Left lung (tissue), 4 donors: ENCODE measurements at regions not wholly inside any gene's neighbourhood (a gene's known extent, or its start where the extent isn't known, plus 50 kb on each side); places are given as distances from the start of the nearest gene placed in this dataset.

Source experiments
- ATAC-seq: fragments of 200-7000 bp; cut with Tn5 transposase; one replicate; pipeline ENCODE4 v1.9.1; 2020; ENCODE audit warnings: moderate library complexity
- DNase-seq, 4 donors: peaks; one replicate each; pipeline ENCODE4 v3.0.0-alpha.2; 2013 to 2020
- H3K27ac ChIP-seq, 2 donors: fragments of 200-600 bp; sonication (generic) in 1 of 2; one replicate each; pipeline versions ENCODE4 v1.5.0 to v1.8.0; 2020 to 2021
- H3K27me3 ChIP-seq, 2 donors: fragments of 200-600 bp; sonication (generic) in 1 of 2; one replicate each; pipeline versions ENCODE4 v1.5.0 to v1.8.0; 2020 to 2021
- H3K36me3 ChIP-seq, 2 donors: fragments of 200-600 bp; sonication (generic) in 1 of 2; one replicate each; pipeline versions ENCODE4 v1.5.0 to v1.8.0; 2020 to 2021
- H3K4me1 ChIP-seq, 2 donors: fragments of 200-600 bp; one replicate each; pipeline ENCODE4 v1.8.0; 2021
- H3K4me3 ChIP-seq, 2 donors: fragments of 200-600 bp; sonication (generic) in 1 of 2; one replicate each; pipeline versions ENCODE4 v1.5.0 to v1.8.0; 2020 to 2021; ENCODE audit warnings: mild to moderate bottlenecking in 1 of 2
- H3K9me3 ChIP-seq, 2 donors: fragments of 200-600 bp; sonication (generic) in 1 of 2; one replicate each; pipeline versions ENCODE4 v1.5.0 to v1.8.0; 2020 to 2021
- intact Hi-C, 2 donors: fragments of 100-400 bp; cut with DNase I; formaldehyde crosslinking; loops; one replicate each; pipeline versions ENCODE4 v1.11.2 to v1.14.2; 2022
- TF ChIP-seq, protein P1 (sequence below), 2 donors: fragments of 200-600 bp; sonication (generic) in 1 of 2; IDR thresholded peaks; one replicate each; pipeline versions ENCODE4 v1.5.0 to v1.8.0; 2021; ENCODE audit warnings: antibody characterized with exemption in 2 of 2
- donor health status: DM: no; HTN: yes; CAD: no.
- donor health status: DM: no; HTN: no; CAD: no.

DNA sequence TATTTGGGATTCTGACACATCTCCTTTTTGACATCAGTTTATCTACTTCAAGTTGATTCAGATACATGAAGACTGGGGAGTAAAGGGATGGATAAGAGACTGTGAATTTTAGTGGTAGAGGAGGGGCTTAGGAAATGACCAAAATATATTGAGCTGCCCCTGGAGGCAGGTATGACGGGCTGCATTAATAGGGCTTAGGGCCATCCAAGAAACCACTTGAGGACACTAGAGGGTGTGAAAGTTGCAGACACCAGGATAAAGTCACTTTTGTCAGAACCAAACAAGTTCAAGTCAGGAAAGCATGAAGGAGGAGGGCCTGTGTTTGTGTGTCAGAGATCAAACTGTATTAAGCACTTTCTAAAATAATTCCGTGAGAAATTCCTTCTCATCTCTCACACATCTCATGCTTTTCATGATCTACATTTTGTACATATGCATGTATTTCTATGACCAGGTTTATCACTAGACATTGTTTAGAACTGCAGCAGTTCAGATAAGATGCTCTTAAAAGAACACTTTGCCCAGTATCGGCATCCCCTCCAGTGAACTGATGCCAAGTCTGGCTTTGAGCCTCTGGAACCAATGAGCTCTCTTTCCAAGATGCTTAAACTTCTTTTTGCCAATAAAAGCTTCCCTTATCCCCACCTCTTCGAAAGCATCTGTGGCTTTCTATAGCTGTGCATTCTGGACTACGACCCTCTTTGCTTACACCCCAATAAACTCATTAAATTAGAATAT, 136.9 kb downstream of the SLC38A1 start:
- Histone ChIP-seq H3K27me3 (no peaks in the 10 kb centered on the region), H3K4me3 (no peak overlapping the region), H3K36me3 (no peaks in the 10 kb centered on the region), H3K27ac (no peak overlapping the region), H3K4me1 (no peaks in the 10 kb centered on the region), H3K9me3 (no peaks in the 10 kb centered on the region)
- peak; percentile 42 for ATAC-seq
- intact Hi-C loops: no loop called here
- DNase-seq: no peak
- TF ChIP-seq, protein P1, sequence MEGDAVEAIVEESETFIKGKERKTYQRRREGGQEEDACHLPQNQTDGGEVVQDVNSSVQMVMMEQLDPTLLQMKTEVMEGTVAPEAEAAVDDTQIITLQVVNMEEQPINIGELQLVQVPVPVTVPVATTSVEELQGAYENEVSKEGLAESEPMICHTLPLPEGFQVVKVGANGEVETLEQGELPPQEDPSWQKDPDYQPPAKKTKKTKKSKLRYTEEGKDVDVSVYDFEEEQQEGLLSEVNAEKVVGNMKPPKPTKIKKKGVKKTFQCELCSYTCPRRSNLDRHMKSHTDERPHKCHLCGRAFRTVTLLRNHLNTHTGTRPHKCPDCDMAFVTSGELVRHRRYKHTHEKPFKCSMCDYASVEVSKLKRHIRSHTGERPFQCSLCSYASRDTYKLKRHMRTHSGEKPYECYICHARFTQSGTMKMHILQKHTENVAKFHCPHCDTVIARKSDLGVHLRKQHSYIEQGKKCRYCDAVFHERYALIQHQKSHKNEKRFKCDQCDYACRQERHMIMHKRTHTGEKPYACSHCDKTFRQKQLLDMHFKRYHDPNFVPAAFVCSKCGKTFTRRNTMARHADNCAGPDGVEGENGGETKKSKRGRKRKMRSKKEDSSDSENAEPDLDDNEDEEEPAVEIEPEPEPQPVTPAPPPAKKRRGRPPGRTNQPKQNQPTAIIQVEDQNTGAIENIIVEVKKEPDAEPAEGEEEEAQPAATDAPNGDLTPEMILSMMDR (IDR thresholded peaks at IDR 0.05): no peak

DNA sequence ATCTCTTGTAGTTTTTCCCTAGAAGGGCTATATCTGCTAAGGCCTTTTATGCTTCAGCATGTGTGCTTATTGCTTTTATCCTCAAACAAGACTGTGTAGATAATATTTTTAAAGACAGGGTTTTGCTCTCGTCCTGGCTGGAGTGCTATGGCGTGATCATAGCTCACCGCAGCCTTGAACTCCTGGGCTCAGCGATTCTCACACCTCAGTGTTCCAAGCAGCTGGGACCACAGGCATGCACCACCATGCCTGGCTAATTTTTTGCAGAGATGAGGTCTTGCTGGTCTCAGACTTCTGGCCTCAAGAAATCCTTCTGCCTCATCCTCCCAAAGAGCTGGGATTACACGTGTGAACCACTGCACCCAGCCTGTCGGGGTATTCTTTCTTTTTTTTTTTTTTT, 137.3 kb upstream of the SCAF11 start:
- TF ChIP-seq, protein P1 (IDR thresholded peaks at IDR 0.05): no peak
- intact Hi-C loops: no loop called here

GRCh38 chr12:46126050-46126727, 135.8 kb upstream of the SCAF11 start:
- TF ChIP-seq, protein P1 (IDR thresholded peaks at IDR 0.05): no peak
- Histone ChIP-seq H3K9me3 (no peaks in the 10 kb centered on the region), H3K4me3 (no peak overlapping the region), H3K27me3 (no peaks in the 10 kb centered on the region), H3K36me3 (no peaks in the 10 kb centered on the region), H3K27ac (no peak overlapping the region), H3K4me1 (peaks cover 0 to 4% of the 10 kb centered on the region in 2 donors)
- ATAC-seq (no peak), DNase-seq (no peak)
- intact Hi-C loops: no loop called here

More for the DNA sequence above, 137.3 kb upstream of the SCAF11 start:
- no peaks in the 10 kb centered on the region for H3K9me3 ChIP-seq
- no peaks in the 10 kb centered on the region for H3K36me3 ChIP-seq
- H3K27me3 ChIP-seq: no peaks in the 10 kb centered on the region
- no peak overlapping the region for H3K27ac ChIP-seq
- ATAC-seq (no peak), DNase-seq (no peak)
- H3K4me1 ChIP-seq: peaks cover 0 to 4% of the 10 kb centered on the region in 2 donors
- no peak overlapping the region for H3K4me3 ChIP-seq

GRCh38 chr12:46124848-46125619, 134.7 kb upstream of the SCAF11 start:
- H3K27me3 ChIP-seq: no peaks in the 10 kb centered on the region
- intact Hi-C loops: no loop called here
- H3K9me3 ChIP-seq: no peaks in the 10 kb centered on the region
- peaks cover 0 to 4% of the 10 kb centered on the region in 2 donors for H3K4me1 ChIP-seq
- TF ChIP-seq, protein P1 (IDR thresholded peaks at IDR 0.05): peak; percentile 35 to 62
- H3K27ac ChIP-seq: no peak overlapping the region
- H3K36me3 ChIP-seq: no peaks in the 10 kb centered on the region
- DNase-seq (peak in 3 of 4 donors; percentile 41 to 79 (median 61)), ATAC-seq (peak; percentile 98)
- H3K4me3 ChIP-seq: no peak overlapping the region
